ENCODE measurements at regions not wholly inside any gene's neighbourhood (a gene's known extent, or its start where the extent isn't known, plus 50 kb on each side); places are given as distances from the start of the nearest gene placed in this dataset.
"Not testable (repeated sequence)": the region's sequence is repeated elsewhere in the genome, so short reads cannot be mapped to it uniquely, and the experiment has no call there.

- TF ChIP-seq ZNF274 (IDR thresholded peaks at IDR 0.05; ENCODE audit: low read depth, low read length) = no peak
- TF ChIP-seq YY1 (IDR thresholded peaks at IDR 0.05; ENCODE audit: insufficient read depth, insufficient read length) = no peak
- no peak for TF ChIP-seq SUZ12 (IDR thresholded peaks at IDR 0.05; ENCODE audit: extremely low read depth, insufficient read depth, insufficient read length)
- no peak for DNase-seq (ENCODE audit: low read depth, low spot score)
- no peaks in the 10 kb centered on the region for H3K36me3 ChIP-seq (ENCODE audit: insufficient read depth, insufficient read length, low read length)
- 0 out of 2 replicates have a peak, but pooled peaks cover 3% of the 10 kb centered on the region for H3K9me3 ChIP-seq (ENCODE audit: insufficient read depth, low read length)
- H3K27me3 ChIP-seq (ENCODE audit: insufficient read depth, insufficient read length) = no peaks in the 10 kb centered on the region
- H3K4me1 ChIP-seq (ENCODE audit: insufficient read depth, insufficient read length) = no peaks in the 10 kb centered on the region
- H3K4me3 ChIP-seq (ENCODE audit: insufficient read length, low read depth) = no peak overlapping the region
- no peak overlapping the region for H3K9ac ChIP-seq (ENCODE audit: insufficient read length, low read depth)
Measured at GRCh38 chr4:127311924-127312323, 320.8 kb upstream of the INTU start.

GRCh38 chr4:127313767-127314166 is 319.0 kb upstream of the INTU start:
- TF ChIP-seq ZNF274 (IDR thresholded peaks at IDR 0.05; ENCODE audit: low read depth, low read length) = no peak
- no peak for TF ChIP-seq YY1 (IDR thresholded peaks at IDR 0.05; ENCODE audit: insufficient read depth, insufficient read length)
- no peak for TF ChIP-seq SUZ12 (IDR thresholded peaks at IDR 0.05; ENCODE audit: extremely low read depth, insufficient read depth, insufficient read length)

DNA sequence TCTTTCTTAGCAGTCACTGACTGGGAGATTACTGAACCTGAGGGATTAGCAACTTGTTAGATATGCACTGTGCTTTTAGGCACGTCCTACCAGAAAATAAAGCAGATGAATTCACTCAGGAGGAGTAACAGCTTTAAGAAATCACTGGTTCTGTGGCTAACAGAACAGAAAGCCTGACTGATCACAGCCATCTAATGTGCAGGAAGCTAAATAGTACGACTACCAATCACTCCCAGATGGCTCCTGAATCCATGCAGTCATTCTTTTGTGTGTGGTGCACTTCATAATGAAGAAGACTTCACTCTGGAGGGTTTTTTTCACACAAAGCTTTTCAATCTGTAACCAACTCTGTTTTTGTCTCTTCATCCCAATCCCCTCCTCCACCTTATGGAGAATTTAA is 305.3 kb upstream of the INTU start:
- Histone ChIP-seq H3K4me1 (ENCODE audit: insufficient read depth, insufficient read length) (no peaks in the 10 kb centered on the region), H3K4me3 (ENCODE audit: insufficient read length, low read depth) (no peak overlapping the region), H3K9ac (ENCODE audit: insufficient read length, low read depth) (no peak overlapping the region), H3K9me3 (ENCODE audit: insufficient read depth, low read length) (peaks cover 22% of the 10 kb centered on the region), H3K36me3 (ENCODE audit: insufficient read depth, insufficient read length, low read length) (no peaks in the 10 kb centered on the region), H3K27me3 (ENCODE audit: insufficient read depth, insufficient read length) (no peaks in the 10 kb centered on the region)
- TF ChIP-seq ZNF274 (IDR thresholded peaks at IDR 0.05; ENCODE audit: low read depth, low read length) (no peak), YY1 (IDR thresholded peaks at IDR 0.05; ENCODE audit: insufficient read depth, insufficient read length) (no peak), SUZ12 (IDR thresholded peaks at IDR 0.05; ENCODE audit: extremely low read depth, insufficient read depth, insufficient read length) (no peak)
- DNase-seq (ENCODE audit: low read depth, low spot score) = no peak

More at GRCh38 chr4:127313767-127314166, 319.0 kb upstream of the INTU start:
- Histone ChIP-seq H3K9ac (ENCODE audit: insufficient read length, low read depth) (no peak overlapping the region), H3K4me1 (ENCODE audit: insufficient read depth, insufficient read length) (no peaks in the 10 kb centered on the region), H3K36me3 (ENCODE audit: insufficient read depth, insufficient read length, low read length) (no peaks in the 10 kb centered on the region), H3K9me3 (ENCODE audit: insufficient read depth, low read length) (0 out of 2 replicates have a peak, but pooled peaks cover 3% of the 10 kb centered on the region), H3K4me3 (ENCODE audit: insufficient read length, low read depth) (no peak overlapping the region), H3K27me3 (ENCODE audit: insufficient read depth, insufficient read length) (no peaks in the 10 kb centered on the region)
- no peak for DNase-seq (ENCODE audit: low read depth, low spot score)

DNA sequence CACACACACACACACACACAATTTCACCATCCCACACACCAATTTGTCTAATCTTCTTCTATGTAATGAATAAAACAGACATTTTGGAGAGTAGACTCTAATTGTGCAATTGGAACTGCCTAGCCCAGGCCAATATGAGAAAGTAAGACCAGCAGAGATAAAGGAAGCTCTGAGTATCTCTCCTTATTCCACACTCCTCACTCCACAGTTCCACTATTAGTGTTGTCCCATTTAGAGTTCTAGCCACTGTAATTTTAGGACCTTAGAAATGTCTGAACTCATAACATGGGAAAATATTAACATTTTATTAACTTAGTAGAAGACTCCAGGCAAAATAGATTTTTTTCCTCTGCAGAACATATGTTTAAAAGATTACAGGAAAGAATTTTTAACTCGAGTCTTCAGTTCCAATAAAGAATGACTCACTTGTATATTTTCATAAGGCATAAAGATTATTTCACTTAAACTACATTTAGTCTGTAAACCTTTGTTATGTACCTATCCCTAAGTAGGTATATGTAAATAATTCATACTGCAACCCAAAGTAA is 297.6 kb upstream of the INTU start:
- H3K9me3 ChIP-seq (ENCODE audit: insufficient read depth, low read length) = no peaks in the 10 kb centered on the region
- H3K36me3 ChIP-seq (ENCODE audit: insufficient read depth, insufficient read length, low read length) = no peaks in the 10 kb centered on the region
- no peaks in the 10 kb centered on the region for H3K27me3 ChIP-seq (ENCODE audit: insufficient read depth, insufficient read length)
- H3K4me1 ChIP-seq (ENCODE audit: insufficient read depth, insufficient read length) = no peaks in the 10 kb centered on the region
- H3K9ac ChIP-seq (ENCODE audit: insufficient read length, low read depth) = no peak overlapping the region
- no peak for TF ChIP-seq YY1 (IDR thresholded peaks at IDR 0.05; ENCODE audit: insufficient read depth, insufficient read length)
- no peak for TF ChIP-seq ZNF274 (IDR thresholded peaks at IDR 0.05; ENCODE audit: low read depth, low read length)
- TF ChIP-seq SUZ12 (IDR thresholded peaks at IDR 0.05; ENCODE audit: extremely low read depth, insufficient read depth, insufficient read length) = no peak
- H3K4me3 ChIP-seq (ENCODE audit: insufficient read length, low read depth) = no peak overlapping the region
- DNase-seq (ENCODE audit: low read depth, low spot score) = no peak

DNA sequence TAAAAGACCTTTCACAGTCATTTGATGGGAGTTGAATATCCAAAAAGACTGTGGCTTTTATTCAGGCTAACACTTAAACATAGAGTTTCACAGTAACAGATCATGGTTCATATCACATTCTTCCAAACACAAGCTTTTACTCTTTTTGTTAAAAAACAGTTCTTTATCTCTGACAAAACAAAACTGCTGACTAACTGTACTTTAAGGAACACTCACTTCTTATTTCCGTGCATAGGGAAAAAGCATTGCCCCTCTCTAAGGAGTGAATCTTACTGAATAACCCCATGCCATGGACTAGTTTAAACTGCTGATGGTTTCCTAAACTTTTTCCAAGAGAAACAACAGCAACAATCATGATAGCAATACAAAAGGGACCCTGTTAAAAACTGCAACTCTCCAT is 297.0 kb upstream of the INTU start:
- H3K4me1 ChIP-seq (ENCODE audit: insufficient read depth, insufficient read length) = no peaks in the 10 kb centered on the region
- no peaks in the 10 kb centered on the region for H3K9me3 ChIP-seq (ENCODE audit: insufficient read depth, low read length)
- H3K27me3 ChIP-seq (ENCODE audit: insufficient read depth, insufficient read length) = no peaks in the 10 kb centered on the region
- TF ChIP-seq SUZ12 (IDR thresholded peaks at IDR 0.05; ENCODE audit: extremely low read depth, insufficient read depth, insufficient read length) (no peak), YY1 (IDR thresholded peaks at IDR 0.05; ENCODE audit: insufficient read depth, insufficient read length) (no peak), ZNF274 (IDR thresholded peaks at IDR 0.05; ENCODE audit: low read depth, low read length) (no peak)
- no peak overlapping the region for H3K4me3 ChIP-seq (ENCODE audit: insufficient read length, low read depth)
- DNase-seq (ENCODE audit: low read depth, low spot score) = no peak
- no peaks in the 10 kb centered on the region for H3K36me3 ChIP-seq (ENCODE audit: insufficient read depth, insufficient read length, low read length)
- no peak overlapping the region for H3K9ac ChIP-seq (ENCODE audit: insufficient read length, low read depth)

DNA sequence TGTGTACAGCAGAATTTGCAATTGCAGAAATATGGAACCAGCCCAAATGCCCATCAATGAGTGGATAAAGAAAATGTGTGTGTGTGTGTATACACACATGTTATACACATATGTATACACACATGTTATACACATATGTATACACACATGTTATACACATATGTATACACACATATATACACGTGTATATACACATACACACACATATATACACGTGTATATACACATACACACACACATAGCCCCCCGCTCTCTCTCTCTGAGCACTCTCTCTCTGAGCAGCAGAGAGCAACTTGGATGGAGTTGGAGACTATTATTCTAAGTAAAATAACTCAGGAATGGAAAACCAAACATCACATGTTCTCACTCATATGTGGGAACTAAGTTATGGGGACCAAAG is 289.6 kb upstream of the INTU start:
- not testable (repeated sequence) for H3K27me3 ChIP-seq (ENCODE audit: insufficient read depth, insufficient read length); H3K4me1 ChIP-seq (ENCODE audit: insufficient read depth, insufficient read length); H3K9me3 ChIP-seq (ENCODE audit: insufficient read depth, low read length); H3K36me3 ChIP-seq (ENCODE audit: insufficient read depth, insufficient read length, low read length); H3K4me3 ChIP-seq (ENCODE audit: insufficient read length, low read depth); DNase-seq (ENCODE audit: low read depth, low spot score); H3K9ac ChIP-seq (ENCODE audit: insufficient read length, low read depth)

- H3K9me3 ChIP-seq (ENCODE audit: insufficient read depth, low read length) = no peaks in the 10 kb centered on the region
- no peak for DNase-seq (ENCODE audit: low read depth, low spot score)
- TF ChIP-seq ZNF274 (IDR thresholded peaks at IDR 0.05; ENCODE audit: low read depth, low read length) = no peak
- TF ChIP-seq SUZ12 (IDR thresholded peaks at IDR 0.05; ENCODE audit: extremely low read depth, insufficient read depth, insufficient read length) = no peak
- no peak for TF ChIP-seq YY1 (IDR thresholded peaks at IDR 0.05; ENCODE audit: insufficient read depth, insufficient read length)
Measured at GRCh38 chr4:127344071-127344470, 288.7 kb upstream of the INTU start.

GRCh38 chr4:127347936-127348335 is 284.8 kb upstream of the INTU start:
- Histone ChIP-seq H3K4me3 (ENCODE audit: insufficient read length, low read depth) (no peak overlapping the region), H3K27me3 (ENCODE audit: insufficient read depth, insufficient read length) (no peaks in the 10 kb centered on the region), H3K9me3 (ENCODE audit: insufficient read depth, low read length) (no peaks in the 10 kb centered on the region), H3K36me3 (ENCODE audit: insufficient read depth, insufficient read length, low read length) (no peaks in the 10 kb centered on the region), H3K4me1 (ENCODE audit: insufficient read depth, insufficient read length) (no peaks in the 10 kb centered on the region), H3K9ac (ENCODE audit: insufficient read length, low read depth) (no peak overlapping the region)
- no peak for DNase-seq (ENCODE audit: low read depth, low spot score)
- TF ChIP-seq SUZ12 (IDR thresholded peaks at IDR 0.05; ENCODE audit: extremely low read depth, insufficient read depth, insufficient read length) (no peak), ZNF274 (IDR thresholded peaks at IDR 0.05; ENCODE audit: low read depth, low read length) (no peak), YY1 (IDR thresholded peaks at IDR 0.05; ENCODE audit: insufficient read depth, insufficient read length) (no peak)

More at GRCh38 chr4:127344071-127344470, 288.7 kb upstream of the INTU start:
- Histone ChIP-seq H3K9ac (ENCODE audit: insufficient read length, low read depth) (no peak overlapping the region), H3K4me1 (ENCODE audit: insufficient read depth, insufficient read length) (no peaks in the 10 kb centered on the region), H3K4me3 (ENCODE audit: insufficient read length, low read depth) (no peak overlapping the region), H3K27me3 (ENCODE audit: insufficient read depth, insufficient read length) (no peaks in the 10 kb centered on the region), H3K36me3 (ENCODE audit: insufficient read depth, insufficient read length, low read length) (no peaks in the 10 kb centered on the region)
